M059J (cell line): ENCODE measurements at regions not wholly inside any gene's neighbourhood (a gene's known extent, or its start where the extent isn't known, plus 50 kb on each side); places are given as distances from the start of the nearest gene placed in this dataset.

Experiments
- DNase-seq: peaks from one replicate; pipeline ENCODE4 v3.0.0-alpha.2; 2012; ENCODE audit warnings: low read depth

DNA sequence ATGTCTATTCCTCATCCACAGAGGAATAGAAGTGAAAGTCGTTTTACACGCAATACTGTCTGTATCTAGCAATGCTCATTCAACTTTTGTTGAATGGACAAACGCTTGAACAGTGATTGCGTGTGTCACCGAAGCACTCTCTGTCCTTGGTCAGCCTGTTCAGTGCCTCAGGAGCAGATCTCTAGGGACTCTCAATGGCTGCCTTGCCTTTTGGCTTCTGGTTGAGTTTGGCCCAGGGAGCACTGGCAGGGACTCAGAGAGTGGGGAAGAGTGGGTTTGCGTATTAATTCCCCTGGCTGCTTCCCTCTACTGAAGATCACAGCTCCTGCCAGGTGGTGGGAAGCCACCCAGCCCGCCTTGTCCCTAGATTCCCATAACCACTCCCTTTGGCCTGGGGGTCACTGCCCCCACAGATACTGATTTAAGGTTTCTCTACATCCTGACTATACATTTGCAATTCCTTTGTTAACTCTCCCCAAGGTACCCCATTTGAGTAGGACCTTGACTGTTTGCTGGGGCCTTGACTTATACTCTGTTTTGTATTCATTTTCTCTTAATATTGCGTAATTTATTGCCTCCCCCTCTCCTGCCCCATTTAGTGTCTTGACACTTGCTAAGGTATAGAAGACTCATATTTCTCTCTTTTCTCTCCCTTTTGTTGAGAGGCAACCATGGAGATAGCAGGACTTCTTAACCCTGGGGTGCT is 61.7 kb upstream of the USP24 start:
- DNase-seq = no peak

DNA sequence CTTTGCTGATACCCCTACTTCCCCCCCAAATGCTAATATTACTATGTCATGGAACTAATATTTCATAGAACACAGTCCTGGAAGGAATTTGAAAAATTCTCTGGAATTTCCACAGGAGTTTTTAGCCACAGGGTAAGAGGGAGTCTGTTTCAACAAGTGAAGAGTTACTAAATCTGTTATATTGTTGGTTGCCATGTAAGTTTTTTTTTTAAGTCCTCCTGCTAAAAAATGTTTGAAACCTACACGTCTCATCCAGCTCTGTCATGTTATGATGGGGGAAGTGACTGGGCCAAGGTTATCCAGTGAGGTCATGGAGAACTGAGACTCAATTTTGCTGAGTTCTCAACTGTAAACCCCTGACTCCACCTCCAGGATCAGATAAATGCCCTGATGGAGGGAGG is 60.8 kb upstream of the USP24 start:
- DNase-seq = peak; percentile 18

DNA sequence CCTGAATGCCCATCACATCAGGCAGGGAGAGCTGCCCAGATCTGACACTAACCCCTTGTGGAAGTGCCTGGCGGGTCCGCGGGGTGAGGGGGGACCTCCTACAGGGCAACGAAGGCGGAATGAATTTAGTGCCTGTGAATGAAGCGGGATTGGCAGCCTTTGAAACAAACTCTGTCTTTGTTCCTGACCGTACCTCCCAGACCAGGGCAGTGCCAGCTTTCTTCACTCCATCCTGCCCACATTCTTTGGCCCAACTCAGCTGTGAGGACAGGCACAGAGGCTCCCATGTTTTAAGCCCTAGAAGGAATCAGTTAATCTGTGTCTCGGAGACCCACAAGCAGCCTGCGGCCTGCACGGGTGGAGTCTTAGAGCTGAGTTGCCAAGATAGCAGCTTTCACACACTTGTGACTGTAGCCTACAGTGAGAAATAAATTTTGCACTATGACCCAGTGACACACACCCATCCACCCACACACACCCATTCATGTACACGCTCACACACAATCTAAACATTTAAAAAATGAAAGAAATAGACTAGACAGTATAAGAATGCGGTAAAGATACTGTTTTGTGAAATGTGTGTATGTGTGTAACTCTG is 60.1 kb upstream of the USP24 start:
- no peak for DNase-seq

DNA sequence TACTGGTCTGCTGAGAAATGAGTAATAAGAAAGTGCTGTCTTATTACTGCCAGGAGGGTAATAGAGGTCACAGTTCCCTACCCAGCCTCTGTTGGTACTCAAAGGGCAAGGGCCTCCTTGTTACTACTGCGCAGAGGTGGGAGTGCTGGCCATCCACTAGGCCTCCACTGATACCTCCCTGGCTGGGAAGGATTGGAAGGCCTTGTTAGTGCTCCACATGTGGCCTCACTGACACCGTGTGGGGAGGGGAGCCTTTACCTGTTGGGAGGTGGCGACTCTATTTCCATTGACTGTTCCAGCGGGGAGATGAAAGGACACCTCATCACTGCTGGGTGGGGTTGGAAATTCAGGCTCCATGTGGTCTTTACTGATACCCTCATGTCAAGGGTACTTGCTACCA is 57.8 kb upstream of the USP24 start:
- no peak for DNase-seq
